ENCODE measurements at regions not wholly inside any gene's neighbourhood (a gene's known extent, or its start where the extent isn't known, plus 50 kb on each side); places are given as distances from the start of the nearest gene placed in this dataset.

DNA sequence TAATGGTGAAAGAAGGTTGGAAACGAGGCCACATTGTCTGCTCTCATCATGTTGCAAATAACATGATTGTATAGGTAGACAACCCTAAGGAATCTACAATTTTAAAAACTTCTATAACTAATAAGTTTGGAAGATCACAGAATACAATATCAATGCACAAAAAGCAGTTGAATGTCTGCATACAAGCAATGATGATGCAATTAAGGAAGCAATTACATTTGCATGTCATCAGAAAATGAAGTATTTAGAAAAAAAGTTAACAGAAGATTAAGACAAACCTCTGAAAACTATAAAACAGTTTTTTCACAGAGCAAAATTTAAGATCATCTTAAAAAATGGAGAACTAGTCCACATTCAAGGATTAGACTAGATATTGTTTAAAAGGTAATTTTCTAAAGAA is 181.1 kb downstream of the METTL4 start:
- DNase-seq (ENCODE audit: low spot score) = no peak
- TF ChIP-seq, protein P1, sequence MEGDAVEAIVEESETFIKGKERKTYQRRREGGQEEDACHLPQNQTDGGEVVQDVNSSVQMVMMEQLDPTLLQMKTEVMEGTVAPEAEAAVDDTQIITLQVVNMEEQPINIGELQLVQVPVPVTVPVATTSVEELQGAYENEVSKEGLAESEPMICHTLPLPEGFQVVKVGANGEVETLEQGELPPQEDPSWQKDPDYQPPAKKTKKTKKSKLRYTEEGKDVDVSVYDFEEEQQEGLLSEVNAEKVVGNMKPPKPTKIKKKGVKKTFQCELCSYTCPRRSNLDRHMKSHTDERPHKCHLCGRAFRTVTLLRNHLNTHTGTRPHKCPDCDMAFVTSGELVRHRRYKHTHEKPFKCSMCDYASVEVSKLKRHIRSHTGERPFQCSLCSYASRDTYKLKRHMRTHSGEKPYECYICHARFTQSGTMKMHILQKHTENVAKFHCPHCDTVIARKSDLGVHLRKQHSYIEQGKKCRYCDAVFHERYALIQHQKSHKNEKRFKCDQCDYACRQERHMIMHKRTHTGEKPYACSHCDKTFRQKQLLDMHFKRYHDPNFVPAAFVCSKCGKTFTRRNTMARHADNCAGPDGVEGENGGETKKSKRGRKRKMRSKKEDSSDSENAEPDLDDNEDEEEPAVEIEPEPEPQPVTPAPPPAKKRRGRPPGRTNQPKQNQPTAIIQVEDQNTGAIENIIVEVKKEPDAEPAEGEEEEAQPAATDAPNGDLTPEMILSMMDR (IDR thresholded peaks at IDR 0.05; ENCODE audit: extremely low read depth, missing control alignments) = no peak

DNA sequence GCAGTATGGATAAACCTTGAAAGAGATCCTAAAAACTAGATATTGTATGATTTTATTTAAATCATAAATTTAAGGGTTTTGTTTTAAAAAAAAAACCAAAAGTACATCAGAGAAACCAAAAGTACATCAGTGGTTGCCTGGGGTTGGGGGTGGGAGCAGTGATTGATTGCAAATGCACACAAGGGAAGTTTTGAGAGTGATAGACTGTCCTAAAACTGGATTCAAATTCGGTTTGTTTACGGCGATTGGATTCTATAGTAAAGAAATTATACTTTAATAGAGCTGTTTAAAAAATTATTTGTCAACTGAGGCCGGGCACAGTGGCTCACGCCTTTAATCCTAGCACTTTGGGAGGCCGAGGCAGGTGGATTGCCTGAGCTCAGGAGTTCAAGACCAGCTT is 179.8 kb downstream of the METTL4 start:
- TF ChIP-seq, protein P1 (IDR thresholded peaks at IDR 0.05; ENCODE audit: extremely low read depth, missing control alignments) = no peak
- no peak for DNase-seq (ENCODE audit: low spot score)

DNA sequence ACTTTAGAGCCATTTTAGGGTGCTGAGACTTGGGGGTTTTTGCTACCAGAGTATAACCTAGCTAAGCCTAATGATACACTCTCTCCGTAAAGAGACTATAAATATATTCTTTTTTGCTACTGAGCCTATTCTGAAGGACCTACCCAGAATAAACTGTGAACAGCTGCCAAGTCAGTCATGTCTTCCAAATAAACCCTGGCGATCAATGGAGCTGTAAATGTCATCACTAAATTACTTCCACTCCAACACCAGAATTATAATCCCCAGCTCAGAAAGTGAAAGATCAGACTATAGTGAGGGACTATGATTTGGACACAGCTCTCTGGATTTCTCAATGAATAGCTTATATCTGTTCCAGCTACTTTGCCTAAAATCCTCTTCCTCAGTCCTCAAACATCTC is 178.9 kb downstream of the METTL4 start:
- TF ChIP-seq, protein P1 (IDR thresholded peaks at IDR 0.05; ENCODE audit: extremely low read depth, missing control alignments) = no peak
- no peak for DNase-seq (ENCODE audit: low spot score)

DNA sequence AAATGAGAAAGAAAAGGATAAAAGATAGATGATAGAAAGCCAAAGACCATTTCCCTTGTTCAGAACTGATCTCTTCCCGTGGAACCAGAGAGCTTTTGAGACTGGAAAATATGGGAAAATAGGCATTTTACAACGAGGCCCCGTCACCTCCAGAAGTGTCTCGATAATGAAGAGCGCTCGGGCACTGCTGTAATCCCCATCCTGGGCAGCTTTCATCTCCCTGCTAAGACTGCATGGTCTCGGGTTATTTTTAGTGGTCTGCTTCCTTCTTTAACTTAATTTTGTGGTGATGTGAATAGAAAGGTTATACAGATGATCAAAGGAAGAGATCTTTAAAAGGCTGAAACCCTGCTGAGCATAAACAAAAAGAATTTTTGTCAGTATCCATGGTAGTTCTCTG is 176.6 kb downstream of the METTL4 start:
- TF ChIP-seq, protein P1 (IDR thresholded peaks at IDR 0.05; ENCODE audit: extremely low read depth, missing control alignments) = no peak

DNA sequence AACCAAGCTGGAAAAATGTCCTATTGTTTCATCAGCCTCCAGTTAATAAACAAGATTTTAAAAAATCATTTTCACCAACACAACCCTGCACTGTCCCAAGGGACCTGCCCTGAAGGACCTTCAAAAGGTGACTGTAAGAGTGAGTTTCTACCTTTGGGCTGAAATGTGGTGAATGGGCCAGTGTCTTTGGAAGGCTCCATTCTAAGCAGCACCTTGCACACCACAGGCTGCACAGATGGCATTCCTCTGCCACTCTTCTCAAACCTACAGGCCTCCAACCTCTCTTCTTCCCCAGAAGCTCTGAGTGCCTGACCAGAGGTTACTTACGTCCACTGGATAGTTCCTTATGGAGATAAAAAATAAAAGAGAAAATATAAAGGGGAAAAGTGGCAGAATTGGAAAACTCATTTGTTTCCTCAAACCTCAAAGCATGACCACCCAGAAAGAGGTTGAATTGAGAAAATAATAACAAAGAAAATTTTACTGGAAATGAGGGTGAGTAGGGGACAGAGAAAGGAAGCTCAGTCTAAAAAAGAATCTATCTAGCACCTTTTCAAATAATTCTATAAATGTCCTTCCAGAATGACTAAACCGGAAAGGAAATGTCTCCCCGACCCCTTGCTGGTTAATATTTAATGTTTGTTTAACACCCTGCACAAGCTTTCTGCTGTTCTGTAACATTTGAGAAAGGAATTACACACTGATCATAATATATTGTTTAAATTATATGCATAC is 175.7 kb downstream of the METTL4 start:
- no peak for DNase-seq (ENCODE audit: low spot score)
- TF ChIP-seq, protein P1 (IDR thresholded peaks at IDR 0.05; ENCODE audit: extremely low read depth, missing control alignments) = no peak

More for the DNA sequence above, 176.6 kb downstream of the METTL4 start:
- DNase-seq (ENCODE audit: low spot score) = no peak

DNA sequence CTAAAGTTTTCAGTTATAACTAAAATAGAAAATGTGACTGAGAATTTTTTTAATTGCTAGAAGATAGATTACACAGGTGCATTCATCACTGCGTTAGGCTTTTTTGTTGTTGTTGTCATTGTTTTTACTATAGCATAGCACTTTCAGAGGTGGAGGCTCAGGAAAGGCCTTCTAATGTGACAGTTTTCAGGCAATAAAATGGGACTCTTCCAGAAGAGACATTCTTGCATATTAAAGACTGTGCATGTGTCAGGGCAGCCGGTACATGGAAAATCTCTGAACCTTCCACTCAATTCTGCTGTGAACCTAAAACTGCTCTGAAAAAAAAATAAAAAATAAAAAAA is 175.2 kb downstream of the METTL4 start:
- no peak for DNase-seq (ENCODE audit: low spot score)
- TF ChIP-seq, protein P1 (IDR thresholded peaks at IDR 0.05; ENCODE audit: extremely low read depth, missing control alignments) = no peak

DNA sequence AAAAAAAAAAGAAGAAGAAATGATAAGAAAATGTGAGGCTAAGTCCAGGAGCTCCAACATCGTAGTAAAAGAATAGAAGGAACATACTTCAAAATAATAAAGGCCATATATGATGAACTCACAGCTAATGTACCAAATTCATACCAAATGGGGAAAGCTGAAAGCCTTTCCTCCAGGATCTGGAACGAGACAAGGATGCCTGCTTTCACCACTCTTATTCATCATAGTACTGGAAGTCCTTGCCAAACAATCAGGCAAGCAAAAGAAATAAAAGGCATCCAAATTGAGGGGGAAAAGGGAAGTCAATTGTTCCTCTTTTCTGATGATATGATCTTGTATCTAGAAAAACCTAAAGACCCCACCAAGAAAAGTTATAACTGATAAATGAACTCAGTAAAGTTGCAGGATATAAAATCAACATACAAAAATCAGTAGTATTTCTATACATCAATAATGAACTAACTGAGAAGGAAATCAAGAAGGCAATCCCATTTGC is 170.6 kb downstream of the METTL4 start:
- DNase-seq (ENCODE audit: low spot score) = no peak
- TF ChIP-seq, protein P1 (IDR thresholded peaks at IDR 0.05; ENCODE audit: extremely low read depth, missing control alignments) = no peak

Measured in GM20000 (cell line).